H7 (cell line): ENCODE measurements at regions not wholly inside any gene's neighbourhood (a gene's known extent, or its start where the extent isn't known, plus 50 kb on each side); places are given as distances from the start of the nearest gene placed in this dataset.

Experiments used
- DNase-seq: peaks from one replicate; pipeline ENCODE4 v3.0.0; 2012
- H3K27me3 ChIP-seq: 2 replicates; pipeline ENCODE4 v1.6.0; 2011; ENCODE audit warnings: mild to moderate bottlenecking, low read length; ENCODE audit not compliant: control insufficient read depth, insufficient read depth
- H3K36me3 ChIP-seq: replicated peaks from 2 replicates; pipeline ENCODE4 v1.5.1; 2011; ENCODE audit warnings: low read length; ENCODE audit not compliant: control insufficient read depth, insufficient read depth
- H3K4me3 ChIP-seq: 2 replicates; pipeline ENCODE4 v1.5.1; 2011; ENCODE audit warnings: low read depth, mild to moderate bottlenecking, control low read depth, low read length, moderate library complexity; ENCODE audit not compliant: insufficient read depth

- Histone ChIP-seq H3K4me3 (no peak overlapping the region), H3K36me3 (no peaks in the 10 kb centered on the region), H3K27me3 (no peaks in the 10 kb centered on the region)
- peak; percentile 98 for DNase-seq
Observed at GRCh38 chr16:85986931-85987749, 88.2 kb downstream of the IRF8 start.

GRCh38 chr16:85987750-85988078 is 88.8 kb downstream of the IRF8 start:
- Histone ChIP-seq H3K27me3 (no peaks in the 10 kb centered on the region), H3K4me3 (no peak overlapping the region), H3K36me3 (no peaks in the 10 kb centered on the region)
- DNase-seq = no peak

- Histone ChIP-seq H3K36me3 (no peaks in the 10 kb centered on the region), H3K4me3 (no peak overlapping the region), H3K27me3 (no peaks in the 10 kb centered on the region)
- no peak for DNase-seq
Observed at GRCh38 chr16:85988306-85988705, 89.3 kb downstream of the IRF8 start.

GRCh38 chr16:85988723-85989313 is 89.9 kb downstream of the IRF8 start:
- no peak overlapping the region for H3K4me3 ChIP-seq
- H3K27me3 ChIP-seq = no peaks in the 10 kb centered on the region
- no peaks in the 10 kb centered on the region for H3K36me3 ChIP-seq
- no peak for DNase-seq

- Histone ChIP-seq H3K4me3 (no peak overlapping the region), H3K27me3 (no peaks in the 10 kb centered on the region), H3K36me3 (no peaks in the 10 kb centered on the region)
- DNase-seq = no peak
Observed at GRCh38 chr16:85989376-85989775, 90.4 kb downstream of the IRF8 start.

- no peak for DNase-seq
Observed at GRCh38 chr16:85989863-85990643, 91.1 kb downstream of the IRF8 start.

GRCh38 chr16:85990861-85991301 is 91.9 kb downstream of the IRF8 start:
- Histone ChIP-seq H3K27me3 (no peaks in the 10 kb centered on the region), H3K4me3 (no peak overlapping the region), H3K36me3 (no peaks in the 10 kb centered on the region)
- DNase-seq = no peak

More at GRCh38 chr16:85989863-85990643, 91.1 kb downstream of the IRF8 start:
- no peak overlapping the region for H3K4me3 ChIP-seq
- H3K36me3 ChIP-seq = no peaks in the 10 kb centered on the region
- H3K27me3 ChIP-seq = no peaks in the 10 kb centered on the region

GRCh38 chr16:85991425-85991824 is 92.5 kb downstream of the IRF8 start:
- DNase-seq = no peak
- Histone ChIP-seq H3K36me3 (no peaks in the 10 kb centered on the region), H3K27me3 (no peaks in the 10 kb centered on the region), H3K4me3 (no peak overlapping the region)

GRCh38 chr16:85991856-85992255 is 92.9 kb downstream of the IRF8 start:
- no peak overlapping the region for H3K4me3 ChIP-seq
- DNase-seq = no peak
- H3K36me3 ChIP-seq = no peaks in the 10 kb centered on the region
- H3K27me3 ChIP-seq = no peaks in the 10 kb centered on the region

- DNase-seq = no peak
- no peaks in the 10 kb centered on the region for H3K27me3 ChIP-seq
Observed at GRCh38 chr16:85992359-85992758, 93.4 kb downstream of the IRF8 start.

GRCh38 chr16:85992779-85993178 is 93.8 kb downstream of the IRF8 start:
- Histone ChIP-seq H3K36me3 (no peaks in the 10 kb centered on the region), H3K4me3 (no peak overlapping the region), H3K27me3 (no peaks in the 10 kb centered on the region)
- no peak for DNase-seq

More at GRCh38 chr16:85992359-85992758, 93.4 kb downstream of the IRF8 start:
- Histone ChIP-seq H3K4me3 (no peak overlapping the region), H3K36me3 (no peaks in the 10 kb centered on the region)

- Histone ChIP-seq H3K36me3 (no peaks in the 10 kb centered on the region), H3K4me3 (no peak overlapping the region), H3K27me3 (no peaks in the 10 kb centered on the region)
- no peak for DNase-seq
Observed at GRCh38 chr16:85994492-85995490, 95.8 kb downstream of the IRF8 start.

GRCh38 chr16:85995541-85996423 is 96.8 kb downstream of the IRF8 start:
- no peaks in the 10 kb centered on the region for H3K27me3 ChIP-seq
- H3K4me3 ChIP-seq = no peak overlapping the region
- DNase-seq = no peak
- H3K36me3 ChIP-seq = no peaks in the 10 kb centered on the region
